GM18870 (cell line): ENCODE measurements at regions not wholly inside any gene's neighbourhood (a gene's known extent, or its start where the extent isn't known, plus 50 kb on each side); places are given as distances from the start of the nearest gene placed in this dataset.

ENCODE experiments used
- ATAC-seq: cut with Tn5 transposase; IDR thresholded peaks from one replicate; pipeline ENCODE4 v1.9.1; 2021; ENCODE audit warnings: moderate library complexity; ENCODE audit not compliant: unreplicated experiment

GRCh38 chr3:107970993-107971580 lies 119.7 kb downstream of the CD47 start:
- no peak for ATAC-seq

GRCh38 chr3:107969994-107970819 lies 120.6 kb downstream of the CD47 start:
- no peak for ATAC-seq

- ATAC-seq, result no peak
Measured at GRCh38 chr3:107969525-107969924, 121.3 kb downstream of the CD47 start.

- ATAC-seq, result no peak
Measured at GRCh38 chr3:107966276-107966675, 124.6 kb downstream of the CD47 start.

- ATAC-seq, result no peak
Measured at GRCh38 chr3:107965136-107965655, 125.6 kb downstream of the CD47 start.

- no peak for ATAC-seq
Measured at GRCh38 chr3:107963581-107963980, 127.2 kb downstream of the CD47 start.

GRCh38 chr3:107962946-107963345 lies 127.9 kb downstream of the CD47 start:
- no peak for ATAC-seq

GRCh38 chr3:107962037-107962436 lies 128.8 kb downstream of the CD47 start:
- no peak for ATAC-seq

- no peak for ATAC-seq
Measured at GRCh38 chr3:107959550-107960154, 131.2 kb downstream of the CD47 start.

- no peak for ATAC-seq
Measured at GRCh38 chr3:107958146-107958545, 132.7 kb downstream of the CD47 start.

- no peak for ATAC-seq
Measured at GRCh38 chr3:107956991-107957900, 133.6 kb downstream of the CD47 start.

GRCh38 chr3:107954845-107955244 lies 136.0 kb downstream of the CD47 start:
- no peak for ATAC-seq

GRCh38 chr3:107953722-107954121 lies 137.1 kb downstream of the CD47 start:
- ATAC-seq, result no peak

- no peak for ATAC-seq
Measured at GRCh38 chr3:107951126-107951525, 139.7 kb downstream of the CD47 start.

GRCh38 chr3:107950417-107950816 lies 140.4 kb downstream of the CD47 start:
- no peak for ATAC-seq

GRCh38 chr3:107949394-107949970 lies 141.3 kb downstream of the CD47 start:
- ATAC-seq, result no peak

- no peak for ATAC-seq
Measured at GRCh38 chr3:107947203-107947602, 143.6 kb downstream of the CD47 start.

- no peak for ATAC-seq
Measured at GRCh38 chr3:107946700-107947099, 144.1 kb downstream of the CD47 start.

GRCh38 chr3:107945417-107946094 lies 145.3 kb downstream of the CD47 start:
- ATAC-seq, result no peak
